HCT116 (cell line): ENCODE measurements at regions not wholly inside any gene's neighbourhood (a gene's known extent, or its start where the extent isn't known, plus 50 kb on each side); places are given as distances from the start of the nearest gene placed in this dataset.

Experiments used
- ATAC-seq: fragments of 200-7000 bp; cut with Tn5 transposase; 2 replicates; pipeline ENCODE4 v1.9.1; 2020; ENCODE audit warnings: mild to moderate bottlenecking, moderate library complexity
- BruUV-seq: library from RNA; stranded (reverse); fragments of 400-500 nt; replicated peaks from 2 replicates; lab custom pipeline; 2021; lab: Mats Ljungman, UMichigan
- CTCF ChIA-PET: fragments of 300-600 bp; sonication (Branson Sonifier 250); formaldehyde crosslinking; loops from one replicate; lab custom pipeline; 2021; ENCODE audit warnings: antibody characterized with exemption; lab: Charles Lee
- POLR2A ChIA-PET: fragments of 300-600, 350-600 bp; sonication (Branson Sonifier 250); formaldehyde crosslinking; loops from one replicate; lab custom pipeline; 2021; ENCODE audit warnings: antibody characterized with exemption; lab: Charles Lee
- RAD21 ChIA-PET, 2 experiments: fragments of 300-600 bp; sonication (Branson Sonifier 250); formaldehyde crosslinking; loops; one replicate each; lab custom pipeline; 2023; ENCODE audit warnings: low total read pairs in 2 of 2; ENCODE audit not compliant: uncharacterized antibody in 2 of 2, unreplicated experiment in 2 of 2, low non-redundant PET in 1 of 2; lab: Charles Lee
- DNase-seq: peaks from one replicate; pipeline ENCODE4 v3.0.0-alpha.2; 2010; ENCODE audit warnings: low read depth, low spot score
- H2AFZ ChIP-seq: fragments of 200-600 bp; shearing (Covaris generic), sonication (generic); 2 replicates; pipeline ENCODE4 v1.6.1; 2017; ENCODE audit warnings: low read depth, mixed run types, mixed read lengths, antibody characterized with exemption, low read length; ENCODE audit not compliant: poor library complexity, severe bottlenecking
- H3K27ac ChIP-seq: 2 replicates; pipeline ENCODE4 v1.5.1; 2012; ENCODE audit warnings: low read depth, low read length
- H3K27me3 ChIP-seq: fragments of 200-600 bp; sonication (generic); 2 replicates; pipeline ENCODE4 v1.6.1; 2016; ENCODE audit warnings: mixed run types, low read length, mixed read lengths; ENCODE audit not compliant: insufficient read depth
- H3K36me3 ChIP-seq, 2 experiments: fragments of 200-500 bp in 1 of 2; fragments of 200-600 bp in 1 of 2; sonication (Bioruptor generic) in 1 of 2; sonication (generic) in 1 of 2; 2 replicates each; pipeline versions ENCODE4 v1.5.1 to v1.6.1; 2014 to 2016; ENCODE audit warnings: low read length in 2 of 2, inconsistent platforms in 1 of 2, mixed read lengths in 1 of 2, mixed run types in 1 of 2; ENCODE audit not compliant: insufficient read depth in 2 of 2, control insufficient read depth in 1 of 2
- H3K4me1 ChIP-seq, 2 experiments: fragments of 200-600 bp in 1 of 2; sonication (generic) in 1 of 2; 2 replicates each; pipeline versions ENCODE4 v1.5.1 to v1.6.1; 2012 to 2017; ENCODE audit warnings: low read length in 2 of 2, inconsistent platforms in 1 of 2, mild to moderate bottlenecking in 1 of 2, mixed read lengths in 1 of 2, mixed run types in 1 of 2, moderate library complexity in 1 of 2; ENCODE audit not compliant: insufficient read depth in 2 of 2, control insufficient read depth in 1 of 2
- H3K4me2 ChIP-seq: fragments of 200-600 bp; sonication (generic); 2 replicates; pipeline ENCODE4 v1.6.1; 2017; ENCODE audit warnings: mixed run types, low read length, mixed read lengths
- H3K4me3 ChIP-seq, 2 experiments: fragments of 200-600 bp in 1 of 2; sonication (generic) in 1 of 2; replicated peaks in 1 of 2; 2 replicates each; pipeline ENCODE4 v1.5.1; 2011 to 2016; ENCODE audit warnings: low read length in 2 of 2, control low read depth in 1 of 2, low read depth in 1 of 2, mild to moderate bottlenecking in 1 of 2, mixed read lengths in 1 of 2, mixed run types in 1 of 2
- H3K79me2 ChIP-seq: fragments of 200-600 bp; sonication (generic); 2 replicates; pipeline ENCODE4 v1.6.1; 2017; ENCODE audit warnings: mild to moderate bottlenecking, mixed run types, low read length, moderate library complexity, mixed read lengths; ENCODE audit not compliant: insufficient read depth
- H3K9ac ChIP-seq: fragments of 200-600 bp; sonication (generic); 2 replicates; pipeline ENCODE4 v1.6.1; 2016; ENCODE audit warnings: low read length, mixed read lengths
- H3K9me2 ChIP-seq: fragments of 200-600 bp; sonication (generic), shearing (Covaris generic); 2 replicates; pipeline ENCODE4 v1.6.1; 2017; ENCODE audit warnings: mixed run types, mild to moderate bottlenecking, moderate library complexity; ENCODE audit not compliant: insufficient read depth
- H3K9me3 ChIP-seq, 2 experiments: fragments of 200-500 bp in 1 of 2; fragments of 200-600 bp in 1 of 2; sonication (Bioruptor generic) in 1 of 2; sonication (generic) in 1 of 2; 2 replicates each; pipeline ENCODE4 v1.6.1; 2014 to 2017; ENCODE audit warnings: low read length in 2 of 2, mixed read lengths in 2 of 2, inconsistent platforms in 1 of 2, low read depth in 1 of 2, mild to moderate bottlenecking in 1 of 2, mixed run types in 1 of 2, moderate library complexity in 1 of 2; ENCODE audit not compliant: control insufficient read depth in 1 of 2, insufficient read depth in 1 of 2
- H4K20me1 ChIP-seq: fragments of 200-600 bp; sonication (generic), shearing (Covaris generic); 2 replicates; pipeline ENCODE4 v1.6.1; 2017; ENCODE audit warnings: mixed run types, mild to moderate bottlenecking, moderate library complexity; ENCODE audit not compliant: insufficient read depth
- CEBPB ChIP-seq: IDR thresholded peaks from 2 replicates; pipeline ENCODE4 v1.6.1; 2012; ENCODE audit warnings: low read depth
- EGR1 ChIP-seq: IDR thresholded peaks from 2 replicates; pipeline ENCODE4 v1.6.1; 2012; ENCODE audit warnings: low read depth
- ELF1 ChIP-seq: IDR thresholded peaks from 2 replicates; pipeline ENCODE4 v1.6.1; 2012; ENCODE audit warnings: low read depth, borderline replicate concordance
- EZH2 ChIP-seq: fragments of 200-600 bp; sonication (generic); IDR thresholded peaks from 2 replicates; pipeline ENCODE4 v1.6.1; 2017; ENCODE audit warnings: antibody characterized with exemption, mixed run types
- EZH2phosphoT487 ChIP-seq: fragments of 200-600 bp; IDR thresholded peaks from 2 replicates; pipeline ENCODE4 v1.6.1; 2018; ENCODE audit warnings: antibody characterized with exemption, borderline replicate concordance
- FOSL1 ChIP-seq: IDR thresholded peaks from 2 replicates; pipeline ENCODE4 v1.6.1; 2012; ENCODE audit warnings: low read depth
- POLR2AphosphoS5 ChIP-seq: IDR thresholded peaks from 2 replicates; pipeline ENCODE4 v1.6.1; 2011; ENCODE audit warnings: mild to moderate bottlenecking, low read depth, low read length, moderate library complexity
- SIN3A ChIP-seq: IDR thresholded peaks from 2 replicates; pipeline ENCODE4 v1.6.1; 2012; ENCODE audit warnings: low read depth
- SRF ChIP-seq: IDR thresholded peaks from 2 replicates; pipeline ENCODE4 v1.6.1; 2012; ENCODE audit warnings: low read depth
- YY1 ChIP-seq: IDR thresholded peaks from 2 replicates; pipeline ENCODE4 v1.6.1; 2011; ENCODE audit warnings: low read length, low read depth, moderate library complexity, mild to moderate bottlenecking; ENCODE audit not compliant: insufficient replicate concordance; ENCODE audit errors: extremely low read depth
- intact Hi-C: fragments of 100-400 bp; cut with micrococcal nuclease; formaldehyde crosslinking; loops from 2 replicates; pipeline ENCODE4 v1.10.0; 2022
- TF ChIP-seq, protein P1 (sequence below): IDR thresholded peaks from 2 replicates; pipeline ENCODE4 v1.6.1; 2012
- TF ChIP-seq, protein P2 (sequence below): IDR thresholded peaks from 2 replicates; pipeline ENCODE4 v1.6.1; 2012; ENCODE audit warnings: low read depth
- TF ChIP-seq, protein P3 (sequence below): IDR thresholded peaks from 2 replicates; pipeline ENCODE4 v1.6.1; 2011; ENCODE audit warnings: mild to moderate bottlenecking, low read length, moderate library complexity; ENCODE audit not compliant: insufficient replicate concordance; ENCODE audit errors: extremely low read depth

DNA sequence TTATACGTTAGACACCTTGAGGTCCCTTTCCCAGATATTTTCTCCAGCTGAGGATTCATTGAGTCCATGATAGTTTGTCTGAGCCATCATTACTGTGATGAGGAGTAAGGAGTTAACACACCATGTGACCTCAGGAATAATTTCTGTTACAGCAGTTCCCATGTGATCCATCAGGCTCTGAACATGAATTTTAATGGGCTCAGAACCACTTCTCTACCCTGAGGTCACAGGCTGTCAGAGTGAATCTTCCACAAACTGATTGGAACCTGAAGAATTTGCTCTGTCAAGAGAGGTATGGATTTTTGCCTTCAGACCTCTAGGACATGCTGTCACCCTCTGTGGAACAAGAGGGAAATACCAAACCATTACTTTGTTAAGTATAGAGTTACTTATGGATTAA, 81.0 kb downstream of the NTMT2 start:
- ChIA-PET POLR2A (no interaction called here), RAD21 (no interaction called here)
- no peak overlapping the region for H3K9ac ChIP-seq
- H3K9me2 ChIP-seq = no peaks in the 10 kb centered on the region
- H3K36me3 ChIP-seq = no peaks in the 10 kb centered on the region
- ATAC-seq (no peak), DNase-seq (no peak)
- H3K27me3 ChIP-seq = no peaks in the 10 kb centered on the region
- H3K9me3 ChIP-seq = no peaks in the 10 kb centered on the region
- H3K4me1 ChIP-seq = no peaks in the 10 kb centered on the region
- BruUV-seq = no TSS peak
- H2AFZ ChIP-seq = no peak overlapping the region
- no peak overlapping the region for H3K4me3 ChIP-seq
- no peak overlapping the region for H3K27ac ChIP-seq
- no peaks in the 10 kb centered on the region for H3K79me2 ChIP-seq
- H4K20me1 ChIP-seq = no peaks in the 10 kb centered on the region
- intact Hi-C loops = no loop called here
- no peak overlapping the region for H3K4me2 ChIP-seq
- no peak for TF ChIP-seq EGR1
- TF ChIP-seq, protein P1, sequence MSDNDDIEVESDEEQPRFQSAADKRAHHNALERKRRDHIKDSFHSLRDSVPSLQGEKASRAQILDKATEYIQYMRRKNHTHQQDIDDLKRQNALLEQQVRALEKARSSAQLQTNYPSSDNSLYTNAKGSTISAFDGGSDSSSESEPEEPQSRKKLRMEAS = no peak
- no peak for TF ChIP-seq SIN3A
- no peak for TF ChIP-seq FOSL1
- TF ChIP-seq, protein P2, sequence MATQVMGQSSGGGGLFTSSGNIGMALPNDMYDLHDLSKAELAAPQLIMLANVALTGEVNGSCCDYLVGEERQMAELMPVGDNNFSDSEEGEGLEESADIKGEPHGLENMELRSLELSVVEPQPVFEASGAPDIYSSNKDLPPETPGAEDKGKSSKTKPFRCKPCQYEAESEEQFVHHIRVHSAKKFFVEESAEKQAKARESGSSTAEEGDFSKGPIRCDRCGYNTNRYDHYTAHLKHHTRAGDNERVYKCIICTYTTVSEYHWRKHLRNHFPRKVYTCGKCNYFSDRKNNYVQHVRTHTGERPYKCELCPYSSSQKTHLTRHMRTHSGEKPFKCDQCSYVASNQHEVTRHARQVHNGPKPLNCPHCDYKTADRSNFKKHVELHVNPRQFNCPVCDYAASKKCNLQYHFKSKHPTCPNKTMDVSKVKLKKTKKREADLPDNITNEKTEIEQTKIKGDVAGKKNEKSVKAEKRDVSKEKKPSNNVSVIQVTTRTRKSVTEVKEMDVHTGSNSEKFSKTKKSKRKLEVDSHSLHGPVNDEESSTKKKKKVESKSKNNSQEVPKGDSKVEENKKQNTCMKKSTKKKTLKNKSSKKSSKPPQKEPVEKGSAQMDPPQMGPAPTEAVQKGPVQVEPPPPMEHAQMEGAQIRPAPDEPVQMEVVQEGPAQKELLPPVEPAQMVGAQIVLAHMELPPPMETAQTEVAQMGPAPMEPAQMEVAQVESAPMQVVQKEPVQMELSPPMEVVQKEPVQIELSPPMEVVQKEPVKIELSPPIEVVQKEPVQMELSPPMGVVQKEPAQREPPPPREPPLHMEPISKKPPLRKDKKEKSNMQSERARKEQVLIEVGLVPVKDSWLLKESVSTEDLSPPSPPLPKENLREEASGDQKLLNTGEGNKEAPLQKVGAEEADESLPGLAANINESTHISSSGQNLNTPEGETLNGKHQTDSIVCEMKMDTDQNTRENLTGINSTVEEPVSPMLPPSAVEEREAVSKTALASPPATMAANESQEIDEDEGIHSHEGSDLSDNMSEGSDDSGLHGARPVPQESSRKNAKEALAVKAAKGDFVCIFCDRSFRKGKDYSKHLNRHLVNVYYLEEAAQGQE = no peak
- TF ChIP-seq POLR2AphosphoS5 = no peak
- TF ChIP-seq SRF = no peak
- no peak for TF ChIP-seq EZH2phosphoT487
- TF ChIP-seq, protein P3, sequence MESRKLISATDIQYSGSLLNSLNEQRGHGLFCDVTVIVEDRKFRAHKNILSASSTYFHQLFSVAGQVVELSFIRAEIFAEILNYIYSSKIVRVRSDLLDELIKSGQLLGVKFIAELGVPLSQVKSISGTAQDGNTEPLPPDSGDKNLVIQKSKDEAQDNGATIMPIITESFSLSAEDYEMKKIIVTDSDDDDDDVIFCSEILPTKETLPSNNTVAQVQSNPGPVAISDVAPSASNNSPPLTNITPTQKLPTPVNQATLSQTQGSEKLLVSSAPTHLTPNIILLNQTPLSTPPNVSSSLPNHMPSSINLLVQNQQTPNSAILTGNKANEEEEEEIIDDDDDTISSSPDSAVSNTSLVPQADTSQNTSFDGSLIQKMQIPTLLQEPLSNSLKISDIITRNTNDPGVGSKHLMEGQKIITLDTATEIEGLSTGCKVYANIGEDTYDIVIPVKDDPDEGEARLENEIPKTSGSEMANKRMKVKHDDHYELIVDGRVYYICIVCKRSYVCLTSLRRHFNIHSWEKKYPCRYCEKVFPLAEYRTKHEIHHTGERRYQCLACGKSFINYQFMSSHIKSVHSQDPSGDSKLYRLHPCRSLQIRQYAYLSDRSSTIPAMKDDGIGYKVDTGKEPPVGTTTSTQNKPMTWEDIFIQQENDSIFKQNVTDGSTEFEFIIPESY = no peak
- no peak for TF ChIP-seq ELF1
- TF ChIP-seq YY1 = no peak
- TF ChIP-seq CEBPB = no peak
- TF ChIP-seq EZH2 = no peak
- TF ChIP-seq, all 23 proteins: peak for 0
- CTCF ChIA-PET = no interaction called here
